Right cardiac atrium (tissue), 5 donors: ENCODE measurements at regions not wholly inside any gene's neighbourhood (a gene's known extent, or its start where the extent isn't known, plus 50 kb on each side); places are given as distances from the start of the nearest gene placed in this dataset.
A peak's percentile ranks its signal among the peaks of the same experiment; 100 is the strongest.

Experiments used
- ATAC-seq, 2 donors: fragments of 200-7000 bp; cut with Tn5 transposase; one replicate each; pipeline versions ENCODE4 v1.8.0 to v1.9.1; 2020; ENCODE audit warnings: moderate library complexity in 2 of 2, mild to moderate bottlenecking in 1 of 2
- DNase-seq, 3 donors: peaks; one replicate each; pipeline ENCODE4 v3.0.0-alpha.2; 2020
- H3K27ac ChIP-seq: one replicate; pipeline ENCODE4 v1.5.1; 2013; ENCODE audit warnings: mild to moderate bottlenecking, low read length, control low read depth, moderate library complexity
- H3K27me3 ChIP-seq: one replicate; pipeline ENCODE4 v1.6.1; 2013; ENCODE audit not compliant: control insufficient read depth, insufficient read depth
- H3K4me1 ChIP-seq: one replicate; pipeline ENCODE4 v1.6.1; 2013; ENCODE audit warnings: low read length; ENCODE audit not compliant: control insufficient read depth, insufficient read depth
- H3K4me3 ChIP-seq: one replicate; pipeline ENCODE4 v1.5.1; 2013; ENCODE audit warnings: low read length, control low read depth
- H3K9me3 ChIP-seq: one replicate; pipeline ENCODE4 v1.6.1; 2013; ENCODE audit warnings: low read length; ENCODE audit not compliant: control insufficient read depth
- WGBS: extraction: QIAGEN DNeasy Blood & Tissue Kit; methylation state at CpG from one replicate; pipeline ENCODE4 v1.1.7; 2013; 5-methylcytosine and 5-hydroxymethylcytosine counted together
- intact Hi-C, 4 donors: fragments of 100-400 bp; cut with DNase I; formaldehyde crosslinking; loops; one replicate each; pipeline versions ENCODE4 v1.11.0 to v1.14.0; 2022 to 2023
- donor health status: healthy with polysubstance abuse.
- donor health status: DM: no; HTN: yes; CAD: no.
- donor health status: DM: no; HTN: no; CAD: no.
- donor health status: DM: no; HTN: yes; CAD: no; lungs with severe emphysema.
- donor health status: DM: yes; HTN: yes; CAD: no.

- H3K4me3 ChIP-seq: no peak overlapping the region
- DNase-seq (peak in 1 of 3 donors; percentile 26), ATAC-seq (peak; percentile 84 to 95)
- no peaks in the 10 kb centered on the region for H3K27me3 ChIP-seq
- no peak overlapping the region for H3K27ac ChIP-seq
- 42% methylated on average over 6 of the region's 6 CpGs for WGBS
- no peaks in the 10 kb centered on the region for H3K9me3 ChIP-seq
- no peaks in the 10 kb centered on the region for H3K4me1 ChIP-seq
- intact Hi-C loops: no loop called here
Measured at GRCh38 chr18:25005541-25006403, 346.2 kb downstream of the ZNF521 start.

DNA sequence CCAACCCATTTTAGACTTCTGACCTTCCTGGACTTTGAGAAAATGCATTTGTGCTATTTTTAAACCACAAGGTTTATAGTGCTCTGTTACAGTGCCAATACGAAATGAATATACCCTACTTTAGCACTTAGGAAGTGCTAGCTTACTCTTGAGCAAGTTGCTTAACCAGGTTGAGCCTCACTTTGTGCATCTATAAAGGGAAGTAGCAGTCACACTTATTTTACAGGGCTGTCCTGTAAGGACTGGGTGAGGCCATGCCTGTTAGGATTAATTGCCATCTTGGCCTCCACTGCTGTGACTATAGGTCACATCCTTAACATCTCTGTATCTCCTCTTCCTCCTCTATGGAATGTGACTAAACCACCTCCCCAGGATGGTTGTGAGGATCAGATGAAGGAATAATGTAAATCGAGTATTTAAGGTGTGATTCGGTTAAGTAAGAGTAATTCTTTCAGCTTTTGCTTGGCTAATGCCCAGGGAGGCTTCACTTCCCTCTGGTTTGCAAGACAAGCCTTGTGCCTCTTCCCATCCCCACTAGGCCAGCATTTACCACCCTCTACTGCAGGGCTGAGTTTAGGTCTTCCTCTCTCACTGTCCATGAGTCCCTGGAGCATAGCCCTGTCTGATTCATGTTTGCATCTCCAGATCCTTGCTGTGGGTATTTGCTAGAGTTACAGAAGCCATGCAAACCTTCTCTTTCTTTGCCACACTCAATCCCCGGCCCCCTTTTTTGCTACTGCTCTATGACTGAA lies 341.2 kb downstream of the ZNF521 start:
- intact Hi-C loops: loop anchor here in 1 of 4 donors (10.0 kb wide), 1 partner anchor 54 kb away; no protein-coding TSS in a partner anchor
- ATAC-seq (no peak), DNase-seq (no peak)
- Histone ChIP-seq H3K27ac (no peak overlapping the region), H3K9me3 (no peaks in the 10 kb centered on the region), H3K4me3 (no peak overlapping the region), H3K4me1 (no peaks in the 10 kb centered on the region), H3K27me3 (no peaks in the 10 kb centered on the region)
- 90% methylated on average over 4 of the region's 4 CpGs for WGBS
